ENCODE measurements at regions not wholly inside any gene's neighbourhood (a gene's known extent, or its start where the extent isn't known, plus 50 kb on each side); places are given as distances from the start of the nearest gene placed in this dataset.
"Not testable (repeated sequence)": the region's sequence is repeated elsewhere in the genome, so short reads cannot be mapped to it uniquely, and the experiment has no call there.

DNA sequence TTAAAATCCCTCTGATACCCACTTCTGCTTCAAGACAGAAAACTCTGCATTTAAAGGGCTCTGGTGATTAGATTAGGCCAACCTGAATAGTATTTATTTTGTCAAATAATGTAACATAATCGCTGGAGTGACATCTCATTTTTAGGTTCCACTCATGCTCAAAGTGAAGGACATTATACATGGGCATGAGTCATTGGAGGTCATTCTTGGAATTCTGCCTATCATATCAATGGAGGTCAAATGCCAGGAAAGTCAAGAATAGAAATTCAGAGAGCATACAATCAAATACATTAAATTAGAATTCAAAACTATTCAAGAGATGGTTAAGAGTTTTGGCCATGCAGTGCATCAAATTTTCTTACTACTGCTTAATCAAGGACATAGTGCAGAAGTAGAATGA, 50.8 kb upstream of the PRSS1 start:
- DNase-seq (ENCODE audit: low spot score) = no peak

DNA sequence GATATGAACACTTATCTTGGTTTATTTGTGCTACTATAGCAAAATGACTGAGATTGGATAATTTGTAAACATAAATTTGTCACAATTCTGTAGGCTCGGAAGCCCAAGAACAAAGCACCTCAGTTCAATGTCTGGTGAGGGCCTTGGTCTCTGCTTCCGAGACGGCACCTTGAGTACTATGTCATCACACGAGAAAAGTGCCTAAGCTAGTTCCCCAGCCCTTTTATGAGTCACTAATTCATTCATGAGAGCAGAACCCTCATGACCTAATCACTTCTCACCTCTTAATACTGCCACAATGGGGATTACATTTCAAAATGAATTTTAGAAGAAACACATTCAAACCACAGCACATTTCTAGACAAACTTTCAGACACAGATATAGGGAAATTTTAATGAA, 52.0 kb upstream of the PRSS1 start:
- no peak for DNase-seq (ENCODE audit: low spot score)

DNA sequence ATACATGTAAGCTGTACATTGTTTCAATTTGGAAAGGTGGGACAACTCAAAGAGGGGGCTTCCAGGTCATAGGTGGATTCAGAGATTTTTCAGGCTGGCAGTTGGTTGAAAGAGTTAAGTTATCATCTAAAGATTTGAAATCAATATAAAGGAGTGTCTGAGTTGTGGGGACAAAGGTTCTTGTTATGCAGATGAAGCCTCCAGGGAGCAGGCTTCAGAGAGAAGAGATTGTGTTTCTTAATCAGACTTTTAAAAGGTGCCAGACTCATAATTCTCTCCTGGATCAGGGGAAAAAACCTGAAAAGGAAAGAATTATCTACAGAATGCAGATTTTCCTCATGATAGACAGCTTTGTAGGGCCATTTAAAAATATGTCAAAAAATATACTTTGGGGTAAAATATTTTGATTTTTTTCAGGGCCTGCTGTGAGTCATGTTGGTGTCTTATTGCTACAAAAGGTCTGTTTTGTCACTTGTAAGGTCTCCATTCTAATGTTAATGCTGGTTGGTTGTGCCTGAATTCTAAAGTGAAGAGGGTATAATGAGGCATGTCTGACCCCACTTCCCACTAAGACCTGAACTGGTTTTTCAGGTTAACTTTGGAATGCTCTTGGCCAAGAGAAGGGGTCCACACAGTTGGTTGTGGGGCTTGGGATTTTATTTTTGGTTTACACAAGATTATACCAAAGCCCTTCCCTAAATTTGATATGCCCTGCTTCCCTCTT, 52.7 kb upstream of the PRSS1 start:
- no peak for DNase-seq (ENCODE audit: low spot score)

DNA sequence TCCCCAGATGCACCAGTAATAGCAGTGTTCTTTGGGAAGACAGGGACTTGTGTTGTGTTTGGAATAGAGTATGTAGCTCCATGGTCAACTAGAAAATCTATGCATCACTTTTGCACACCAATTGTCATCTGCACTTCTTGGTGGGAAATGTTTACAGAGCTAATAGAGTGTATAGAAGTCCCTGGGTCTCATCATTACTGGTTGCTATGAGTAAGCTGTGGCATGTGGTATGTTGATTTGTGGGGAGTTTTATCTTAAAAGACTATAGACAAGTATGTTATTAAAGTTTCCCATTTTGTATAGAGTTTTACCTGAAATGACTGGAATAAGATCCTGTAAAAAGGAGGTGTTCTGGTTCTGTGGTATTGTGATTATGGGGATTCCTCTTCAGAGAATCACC, 55.4 kb upstream of the PRSS1 start:
- DNase-seq (ENCODE audit: low spot score) = no peak

DNA sequence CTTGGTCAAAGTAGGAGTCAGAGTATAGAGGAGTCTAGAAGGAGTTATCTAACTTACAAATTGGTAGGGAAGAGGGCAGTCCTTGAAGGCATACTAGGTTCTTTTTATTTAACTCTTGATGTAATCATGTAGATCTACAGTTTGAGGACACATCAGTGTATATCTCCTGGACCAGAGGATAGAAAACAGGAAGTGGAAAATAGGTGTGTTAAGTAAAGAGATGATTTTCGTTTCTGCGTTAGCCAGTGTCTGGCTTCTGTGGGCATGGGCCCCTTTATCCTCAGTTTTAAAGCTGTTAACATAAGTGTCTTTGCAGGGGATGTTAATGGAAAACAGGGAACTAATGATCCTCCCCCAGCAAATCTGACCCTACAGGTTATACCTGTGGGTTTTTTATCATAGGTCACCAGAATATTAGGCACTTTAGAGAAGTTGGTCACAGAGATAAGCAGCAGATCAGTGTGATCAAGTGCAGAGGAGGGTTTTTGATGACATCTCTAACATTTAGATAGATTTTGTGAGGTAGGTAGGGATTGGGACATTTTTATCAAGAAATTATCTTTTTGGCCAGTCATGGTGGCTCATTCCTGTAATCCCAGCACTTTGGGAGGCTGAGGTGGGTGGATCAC, 58.6 kb upstream of the PRSS1 start:
- DNase-seq (ENCODE audit: low spot score) = no peak

DNA sequence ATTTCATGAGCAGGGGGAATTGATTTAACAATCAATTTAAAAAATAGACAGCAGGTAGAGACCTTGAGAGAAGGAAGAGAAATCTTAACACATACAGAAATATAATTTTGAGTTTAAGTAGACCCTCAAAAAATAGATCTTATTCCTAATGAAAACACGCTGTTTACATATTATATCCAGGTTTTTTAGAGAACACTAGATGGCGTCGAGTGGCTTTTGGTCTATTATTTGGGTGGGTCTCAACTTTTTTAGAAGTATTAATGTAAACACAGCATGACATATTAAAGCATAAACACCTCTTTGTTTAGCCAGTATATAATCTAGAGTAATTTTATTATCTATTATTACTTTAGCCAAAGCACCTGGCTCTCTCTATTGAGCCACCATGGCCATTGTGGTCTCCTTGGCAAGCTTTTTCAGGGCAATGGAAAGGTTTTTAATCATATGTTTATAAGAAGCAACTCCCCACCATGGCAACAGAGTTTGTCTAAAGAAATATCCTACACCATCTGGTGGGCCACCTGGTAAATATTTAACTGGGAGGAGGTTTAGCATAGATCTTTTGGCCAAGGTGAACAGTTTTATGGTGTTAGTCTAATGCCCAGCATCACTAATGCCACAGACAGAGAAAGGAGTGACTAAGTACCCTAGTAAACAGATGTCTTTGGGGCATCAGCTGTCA, 59.7 kb upstream of the PRSS1 start:
- no peak for DNase-seq (ENCODE audit: low spot score)

DNA sequence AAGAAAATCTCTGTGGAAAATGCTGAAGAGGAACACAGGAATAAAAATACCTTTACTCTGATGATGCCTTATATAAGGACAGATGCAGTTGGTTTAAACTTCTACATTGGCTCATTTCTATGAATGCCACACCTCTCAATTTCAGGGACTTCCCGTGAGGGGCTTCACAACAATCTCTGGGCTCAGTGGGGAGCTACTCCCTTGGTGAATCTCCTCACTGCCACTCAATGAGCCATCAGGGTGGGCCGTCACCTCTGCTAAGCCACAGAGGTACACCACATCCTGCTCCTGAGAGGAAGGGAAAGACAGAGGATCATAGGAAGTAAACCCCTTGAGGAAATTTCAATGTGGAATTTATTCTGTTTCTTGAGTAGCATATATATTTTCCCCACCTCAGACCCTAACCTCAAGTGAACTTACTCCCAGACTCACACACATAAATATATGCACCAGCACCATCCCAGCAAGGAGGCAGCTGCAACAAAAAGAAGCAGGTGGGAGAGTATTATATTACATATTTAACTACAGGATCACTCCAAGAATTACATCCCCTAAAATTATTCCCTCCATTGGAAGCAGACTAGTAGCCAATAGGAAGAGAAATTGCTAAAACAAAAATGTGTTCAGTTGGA, 63.3 kb upstream of the PRSS1 start:
- no peak for DNase-seq (ENCODE audit: low spot score)

DNA sequence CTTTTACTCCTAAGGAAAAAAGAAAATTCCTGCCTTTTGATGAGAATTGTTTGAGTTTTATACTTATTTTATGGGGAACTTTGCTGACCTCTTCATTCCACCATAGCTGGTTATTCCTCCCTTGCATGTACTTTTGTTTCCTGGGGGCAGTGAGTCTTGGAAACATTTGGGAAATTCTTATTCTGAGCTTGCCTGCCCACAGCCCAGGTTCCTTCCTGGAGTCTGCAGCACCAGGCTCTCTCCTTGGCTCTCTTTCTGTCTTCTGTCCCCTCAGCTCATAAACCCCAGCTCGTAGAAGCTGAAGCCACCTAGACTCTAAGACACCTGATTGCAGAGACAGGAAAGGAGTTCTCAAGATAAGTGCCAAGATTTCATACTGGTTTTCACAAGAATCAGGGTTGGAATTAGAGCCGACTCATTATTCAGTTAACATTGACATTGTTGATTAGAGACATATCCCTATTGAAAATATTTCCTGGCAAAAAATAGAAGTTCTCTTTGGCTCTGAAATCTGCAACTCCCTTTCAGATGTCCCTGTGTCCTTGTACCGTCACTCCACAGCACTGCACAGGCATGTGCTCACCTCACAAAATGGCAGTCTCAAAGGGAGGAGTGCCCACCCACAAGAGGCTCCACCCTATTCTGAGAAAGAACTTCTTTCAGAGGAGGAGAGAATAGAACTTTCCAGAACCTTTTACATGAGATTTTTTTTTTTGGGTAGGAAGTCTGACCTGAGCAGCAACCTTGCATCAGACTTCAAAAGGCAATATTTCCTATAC, 67.8 kb upstream of the PRSS1 start:
- no peak for DNase-seq (ENCODE audit: low spot score)

DNA sequence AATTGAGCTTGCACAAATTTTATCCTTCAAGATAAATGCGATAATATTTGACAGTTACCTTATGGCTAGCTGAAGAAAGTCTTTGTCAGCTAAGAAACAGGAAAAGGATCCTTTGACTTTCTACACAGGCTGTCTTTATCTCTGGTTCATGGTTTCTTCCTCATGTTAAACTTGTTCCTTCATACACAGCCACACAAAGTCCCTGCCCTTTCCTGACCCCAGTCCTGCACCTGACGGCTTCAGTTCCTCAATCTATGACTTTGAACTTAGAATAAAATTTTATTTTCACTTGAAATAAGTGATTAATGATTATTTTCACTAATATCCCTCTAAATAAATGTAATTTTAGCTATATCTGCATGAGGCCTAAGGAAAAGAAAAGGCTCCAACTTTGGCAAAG, 77.8 kb upstream of the PRSS1 start:
- no peak for DNase-seq (ENCODE audit: low spot score)

DNA sequence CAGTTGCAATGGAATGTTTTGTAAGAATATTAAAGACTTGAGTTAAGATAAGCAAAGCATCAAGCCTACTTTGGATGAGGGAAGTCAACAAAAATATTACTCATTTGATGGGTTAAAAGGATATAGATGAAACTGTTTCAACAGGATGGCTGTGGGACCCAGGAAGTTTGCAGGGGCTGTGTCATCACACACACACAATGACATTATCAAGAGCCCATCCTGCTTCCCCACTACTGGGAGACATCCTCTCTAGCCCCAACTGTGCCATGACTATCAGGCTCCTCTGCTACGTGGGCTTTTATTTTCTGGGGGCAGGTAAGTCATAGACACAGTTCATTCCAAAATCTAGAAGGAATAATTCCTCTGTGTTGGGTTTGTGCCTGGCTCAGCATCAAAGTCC, 78.8 kb upstream of the PRSS1 start:
- no peak for DNase-seq (ENCODE audit: low spot score)

DNA sequence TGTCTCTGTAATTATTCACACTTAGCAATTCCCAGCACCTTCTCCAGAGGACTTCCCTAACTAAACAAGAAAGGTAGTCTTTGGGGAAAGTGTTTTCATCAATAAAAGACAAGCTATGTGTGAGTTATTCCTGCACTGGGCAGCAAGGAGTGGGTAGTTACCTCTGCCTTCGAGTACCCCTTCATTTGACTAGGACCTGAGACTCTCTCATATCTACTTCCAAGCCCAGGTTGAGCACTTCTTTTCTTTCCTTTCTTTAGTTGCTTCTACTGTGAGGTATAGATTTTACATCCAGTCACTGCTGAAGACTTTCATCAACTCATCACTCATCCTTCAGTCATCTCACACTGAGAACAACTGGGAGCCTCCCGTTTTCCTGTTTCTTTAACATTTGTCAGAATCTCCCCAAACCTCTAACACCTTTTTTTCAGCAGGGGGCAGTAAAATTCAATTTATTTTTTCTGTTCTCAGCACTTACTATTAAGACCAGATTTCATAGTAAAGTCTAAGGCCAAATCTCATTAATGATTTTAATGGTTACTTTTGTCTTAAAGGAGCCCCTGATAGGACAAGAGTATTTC, 80.1 kb upstream of the PRSS1 start:
- DNase-seq (ENCODE audit: low spot score) = peak; percentile 67

DNA sequence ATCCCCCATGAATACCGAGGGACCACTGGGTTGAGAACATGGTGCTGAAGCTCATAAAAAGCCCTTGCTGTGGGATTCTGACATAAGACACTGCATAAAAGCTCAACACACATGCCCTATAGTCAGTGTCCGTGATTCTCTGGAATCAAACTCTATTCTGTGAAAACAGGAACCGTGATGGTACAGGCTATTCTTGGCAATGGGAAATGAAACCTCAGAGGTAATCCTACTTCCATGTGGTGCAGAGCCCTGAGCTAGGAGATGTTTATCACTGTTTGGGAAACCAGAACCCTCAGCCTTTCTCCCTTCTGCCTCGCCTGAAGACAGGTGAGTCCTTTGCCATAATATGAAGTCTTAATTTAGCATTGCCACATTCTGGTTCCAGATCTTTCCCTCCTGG, 80.8 kb upstream of the PRSS1 start:
- no peak for DNase-seq (ENCODE audit: low spot score)

DNA sequence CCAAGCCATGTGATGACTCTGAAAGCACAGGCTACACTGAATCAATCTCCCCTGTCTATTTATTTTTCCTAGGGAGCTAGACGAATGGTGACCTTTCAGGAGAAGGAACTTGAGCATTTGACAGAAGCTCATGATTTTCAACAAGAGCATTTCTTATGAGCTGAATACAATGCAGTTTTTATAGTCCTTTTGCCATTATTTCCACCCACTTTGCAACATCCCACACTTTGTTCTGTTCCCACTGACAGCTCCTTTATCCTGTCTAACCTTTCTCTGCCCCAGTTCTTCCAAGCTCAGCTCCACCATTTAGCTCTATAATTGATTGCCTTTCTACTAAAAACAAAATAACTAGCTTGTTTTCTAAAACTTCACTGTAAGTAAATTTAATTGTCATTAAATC, 91.9 kb upstream of the PRSS1 start:
- DNase-seq (ENCODE audit: low spot score) = no peak

DNA sequence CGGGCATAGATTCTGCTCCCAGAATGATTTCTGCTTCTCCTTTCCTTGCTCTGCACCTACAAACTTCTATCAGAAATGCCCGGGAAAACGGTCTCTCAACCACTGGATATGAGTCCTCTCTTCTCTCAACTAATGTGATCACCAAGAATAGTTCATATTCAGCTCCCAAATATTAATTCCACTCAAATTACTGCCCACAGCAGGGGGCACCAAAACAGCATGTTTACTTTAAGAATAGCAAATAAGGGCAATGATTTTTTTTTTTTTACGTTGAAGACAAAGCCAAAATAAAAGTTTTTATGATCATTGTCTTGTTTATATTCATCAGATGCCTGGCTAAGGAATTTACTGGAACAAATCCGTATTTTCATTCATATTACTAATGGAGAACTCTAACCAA, 94.9 kb upstream of the PRSS1 start:
- no peak for DNase-seq (ENCODE audit: low spot score)

DNA sequence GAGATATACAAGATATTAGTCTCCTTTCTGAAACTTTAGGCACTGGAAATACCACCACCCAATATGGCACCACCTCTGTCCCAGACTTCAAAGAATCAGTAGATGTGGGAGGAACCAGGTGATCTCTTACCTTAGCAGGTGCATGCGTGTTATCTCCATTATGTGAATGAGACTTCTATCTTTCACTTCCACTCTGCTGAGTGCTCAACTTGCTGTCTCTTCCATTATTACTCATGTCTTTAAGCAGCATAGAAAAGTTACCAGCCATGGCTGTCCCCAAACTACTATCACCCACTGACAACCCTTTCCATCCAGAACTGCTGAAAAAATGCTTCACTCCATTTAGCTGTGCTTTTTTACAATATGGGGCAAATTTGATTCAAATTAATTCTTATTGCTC, 101.5 kb upstream of the PRSS1 start:
- no peak for DNase-seq (ENCODE audit: low spot score)

DNA sequence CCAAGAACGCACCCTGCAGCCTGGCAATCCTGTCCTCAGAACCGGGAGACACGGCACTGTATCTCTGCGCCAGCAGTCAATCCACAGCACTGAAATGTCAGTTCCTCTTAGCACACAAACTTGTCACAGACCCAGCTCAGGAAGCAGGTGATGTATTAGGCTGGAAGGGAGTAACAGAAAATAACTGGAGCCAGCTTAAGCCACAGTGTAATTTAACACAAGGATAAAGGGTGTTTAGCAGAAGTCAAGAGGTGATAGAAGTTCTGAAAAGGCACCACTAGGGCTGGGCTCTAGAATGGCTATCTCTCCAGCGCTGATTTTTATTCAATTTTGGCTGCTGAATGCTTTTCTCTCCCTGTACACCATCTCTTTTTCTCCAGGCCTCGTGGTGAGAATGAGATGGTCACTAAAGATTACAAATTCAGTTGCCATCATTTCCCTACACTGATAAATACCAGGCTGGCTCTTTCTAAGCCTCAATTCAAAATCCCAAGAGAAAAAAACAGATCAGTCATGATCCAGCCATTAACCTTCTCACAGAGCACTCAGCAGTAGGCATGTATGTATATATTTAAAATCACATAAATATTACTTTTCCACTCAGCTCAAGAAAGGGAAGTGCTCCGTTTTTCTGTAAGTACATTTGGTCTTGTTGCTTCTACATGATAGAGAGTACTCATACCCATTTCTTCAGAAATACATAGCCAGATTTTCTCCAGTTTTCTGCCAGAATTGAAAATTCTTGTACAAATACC, 102.7 kb upstream of the PRSS1 start:
- DNase-seq (ENCODE audit: low spot score) = no peak

DNA sequence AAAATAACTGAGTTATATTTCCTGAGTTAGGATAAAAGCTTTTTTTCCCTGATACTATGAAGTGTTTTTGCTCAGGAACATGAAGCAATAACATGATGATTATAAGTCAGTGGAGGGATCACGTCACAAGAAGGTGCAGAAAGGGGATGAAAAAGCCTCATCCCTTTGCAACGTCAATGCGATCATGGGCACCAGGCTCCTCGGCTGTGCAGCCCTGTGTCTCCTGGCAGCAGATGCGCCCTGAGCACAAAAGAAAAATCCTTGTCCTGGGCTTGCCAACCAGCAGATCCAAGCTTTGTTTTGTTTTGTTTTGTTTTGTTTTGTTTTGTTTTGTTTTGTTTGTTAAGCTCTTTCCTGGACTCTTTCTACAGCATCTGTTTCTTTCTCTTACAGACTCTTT, 103.5 kb upstream of the PRSS1 start:
- DNase-seq (ENCODE audit: low spot score) = no peak

DNA sequence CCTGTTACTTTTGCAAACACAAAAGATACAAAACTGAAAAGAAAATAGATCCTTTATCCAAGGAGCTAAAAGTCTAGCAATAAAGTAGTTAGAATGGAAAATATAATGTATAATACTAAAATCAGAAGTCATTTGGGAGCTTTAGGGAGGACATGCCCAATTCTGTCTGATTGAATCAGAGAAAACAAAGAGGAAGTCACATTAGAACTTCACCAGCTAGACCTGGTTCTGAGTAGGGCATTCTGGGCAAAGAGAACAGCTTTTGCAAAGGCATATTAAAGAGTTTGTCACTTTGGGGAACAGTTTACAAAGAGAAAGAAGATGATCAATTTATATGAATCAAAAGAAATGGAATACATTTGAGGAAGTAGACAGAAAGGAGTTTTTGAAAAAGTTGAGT, 107.0 kb upstream of the PRSS1 start:
- DNase-seq (ENCODE audit: low spot score) = no peak

DNA sequence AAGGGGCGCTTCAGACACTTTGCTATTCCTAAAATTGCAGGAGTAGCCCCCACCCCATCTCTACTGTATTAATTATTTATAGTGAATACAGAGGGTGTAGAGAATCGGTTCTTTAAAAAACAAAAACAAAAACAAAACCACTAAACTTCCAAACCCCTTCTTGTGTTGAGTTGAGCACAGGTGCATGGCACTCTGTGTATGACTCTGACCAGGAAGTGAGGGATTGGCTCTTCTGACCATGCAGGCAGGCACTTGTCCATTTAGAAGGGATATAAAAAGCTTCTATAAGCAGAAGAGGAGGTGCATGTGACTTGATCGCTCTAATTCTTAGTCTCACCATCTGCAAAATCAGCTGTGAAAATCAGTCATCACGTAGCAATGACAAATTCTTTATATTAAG, 108.0 kb upstream of the PRSS1 start:
- DNase-seq (ENCODE audit: low spot score) = not testable (repeated sequence)

DNA sequence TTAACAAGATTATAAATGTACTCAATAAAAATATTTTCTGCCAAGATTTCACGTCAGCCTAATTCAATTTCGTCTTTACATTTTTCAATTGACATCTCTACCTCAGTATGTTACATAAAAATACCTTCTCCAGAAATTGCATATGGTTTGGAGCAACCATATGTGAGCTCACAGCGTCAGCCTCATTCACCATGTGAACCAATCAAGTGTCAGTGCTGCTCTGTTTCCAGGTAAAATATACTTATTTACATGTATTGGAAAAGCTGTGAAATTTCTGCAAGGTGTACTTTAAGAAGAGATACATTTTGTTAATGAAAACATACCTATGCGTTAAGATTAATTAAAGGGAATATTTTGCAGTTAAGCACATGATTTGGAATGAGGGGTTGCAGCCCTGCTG, 110.7 kb upstream of the PRSS1 start:
- DNase-seq (ENCODE audit: low spot score) = no peak

DNA sequence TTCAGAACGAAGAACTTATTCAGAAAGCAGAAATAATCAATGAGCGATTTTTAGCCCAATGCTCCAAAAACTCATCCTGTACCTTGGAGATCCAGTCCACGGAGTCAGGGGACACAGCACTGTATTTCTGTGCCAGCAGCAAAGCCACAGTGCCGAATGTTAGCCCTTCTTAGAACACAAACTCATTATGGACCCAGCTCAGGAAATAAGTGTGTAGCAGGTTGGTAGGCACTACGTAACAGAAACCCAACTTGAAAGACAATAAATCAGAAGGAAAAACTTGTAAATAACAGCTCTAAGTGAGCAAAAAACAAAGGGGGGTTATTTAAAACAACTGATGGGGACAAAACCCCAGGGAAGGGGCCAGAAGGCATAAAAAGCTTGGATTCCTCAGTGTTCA, 112.0 kb upstream of the PRSS1 start:
- no peak for DNase-seq (ENCODE audit: low spot score)
